ENCODE measurements at regions not wholly inside any gene's neighbourhood (a gene's known extent, or its start where the extent isn't known, plus 50 kb on each side); places are given as distances from the start of the nearest gene placed in this dataset.

DNA sequence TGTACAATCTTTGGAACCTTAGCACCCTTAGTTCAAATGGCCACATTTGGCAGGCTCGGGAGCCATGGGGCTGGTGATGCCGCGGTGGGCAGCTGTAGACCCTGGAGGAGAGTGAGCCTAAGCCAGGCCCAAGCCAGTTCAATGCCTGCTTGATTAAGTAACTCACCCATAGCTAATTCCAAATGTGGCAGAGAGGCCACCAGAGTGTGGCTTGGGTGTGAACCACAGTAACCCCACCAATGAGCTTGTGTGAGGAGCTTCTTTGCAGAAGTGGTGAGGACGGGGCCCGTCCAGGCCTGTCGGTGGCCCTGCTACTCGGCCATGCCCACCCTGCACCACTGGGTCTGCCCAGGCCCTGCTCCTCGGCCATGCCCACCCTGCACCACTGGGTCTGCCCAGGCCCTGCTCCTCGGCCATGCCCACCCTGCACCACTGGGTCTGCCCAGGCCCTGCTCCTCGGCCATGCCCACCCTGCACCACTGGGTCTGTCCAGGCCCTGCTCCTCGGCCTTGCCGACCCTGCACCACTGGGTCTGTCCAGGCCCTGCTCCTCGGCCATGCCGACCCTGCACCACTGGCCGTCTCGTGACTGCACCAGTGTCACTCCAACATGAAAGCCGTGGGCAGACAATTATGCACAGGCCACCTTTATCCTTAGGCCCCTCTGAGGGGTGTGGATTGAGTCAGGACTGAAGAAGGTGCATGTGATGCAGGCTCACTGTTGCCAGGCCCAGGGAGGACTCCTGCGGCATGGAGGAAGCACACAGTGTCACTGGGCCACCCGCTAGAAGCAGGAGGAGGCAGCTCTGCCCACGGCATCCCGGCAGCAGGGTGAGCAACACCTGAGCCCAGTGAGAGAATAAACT lies 75.4 kb downstream of the MRPL36 start (continued):
- TF ChIP-seq ZNF563 (CRISPR knock-in tag; IDR thresholded peaks at IDR 0.05), result no peak
- no peak for TF ChIP-seq GABPA (IDR thresholded peaks at IDR 0.05; ENCODE audit: low read depth, low read length)
- TF ChIP-seq GABPA (CRISPR knock-in tag; IDR thresholded peaks at IDR 0.05; ENCODE audit: low read depth), result no peak
- no peak for TF ChIP-seq ZNF773 (CRISPR knock-in tag; IDR thresholded peaks at IDR 0.05; ENCODE audit: borderline replicate concordance)
- TF ChIP-seq ZNF276 (CRISPR knock-in tag; IDR thresholded peaks at IDR 0.05; ENCODE audit: low read depth), result no peak
- TF ChIP-seq ZFP82 (CRISPR knock-in tag; IDR thresholded peaks at IDR 0.05; ENCODE audit: borderline replicate concordance), result no peak

DNA sequence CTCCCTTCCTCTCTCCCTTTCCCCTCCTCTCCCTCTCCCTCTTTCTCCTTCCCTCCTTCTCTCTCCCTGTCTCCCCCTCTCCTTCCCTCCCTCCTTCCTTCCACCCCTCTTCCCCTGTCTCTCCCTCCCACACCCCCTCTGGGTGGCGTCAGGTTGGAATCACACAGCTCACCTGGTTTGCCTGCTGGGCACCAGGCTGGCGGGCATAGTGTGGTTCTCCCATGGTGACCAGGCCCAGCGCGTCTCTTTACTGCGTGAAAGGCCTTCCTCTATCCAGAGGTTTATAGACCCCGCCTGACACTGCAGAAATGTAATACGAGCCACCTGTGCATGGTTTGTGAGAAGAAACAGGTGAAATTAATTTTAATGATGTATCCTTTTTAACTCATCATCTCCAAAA lies 76.2 kb downstream of the MRPL36 start:
- H3K4me2 ChIP-seq (ENCODE audit: low read depth, low read length), result no peak overlapping the region
- intact Hi-C loops (cut with micrococcal nuclease; ENCODE audit: unreplicated experiment), result no loop called here
- H2AFZ ChIP-seq (ENCODE audit: low read length), result no peak overlapping the region
- in situ Hi-C loops (cut with HindIII; ENCODE audit: extremely low pct_ligation_motif_present, low pct_unique_long_range_greater_than_20kb), result no loop called here
- H3K4me1 ChIP-seq (ENCODE audit: insufficient read depth, low read length), result no peaks in the 10 kb centered on the region
- H3K27ac ChIP-seq (ENCODE audit: extremely low read length, insufficient read depth, low read length), result no peak overlapping the region
- H3K9ac ChIP-seq (ENCODE audit: insufficient read depth, low read depth, low read length), result no peak overlapping the region
- no peaks in the 10 kb centered on the region for H4K20me1 ChIP-seq (ENCODE audit: insufficient read depth, low read length)
- FAIRE-seq, result no peak
- no peaks in the 10 kb centered on the region for H3K36me3 ChIP-seq (replicated peaks in 1 of 2; ENCODE audit: control insufficient read depth in 1 of 2, insufficient read depth in 2 of 2, low read length in 2 of 2)
- H3K9me3 ChIP-seq (ENCODE audit: low read length), result peaks cover 11% of the 10 kb centered on the region
- no TSS peak for BruUV-seq (replicated peaks)
- POLR2A ChIA-PET, result no interaction called here
- WGBS (ENCODE audit: low lambda C conversion rate), result 58% methylated on average over 7 of the region's 7 CpGs
- peaks cover 10 to 56% of the 10 kb centered on the region in 2 experiments for H3K27me3 ChIP-seq (ENCODE audit: control insufficient read depth in 1 of 2, insufficient read depth in 2 of 2, low read length in 2 of 2)
- no peak for DNase-seq (ENCODE audit: low spot score)
- H3K4me3 ChIP-seq (replicated peaks in 1 of 3; ENCODE audit: insufficient read depth in 1 of 3, low read depth in 2 of 3, low read length in 3 of 3), result no peak overlapping the region
- H3K79me2 ChIP-seq (ENCODE audit: insufficient read depth, low read length), result no peaks in the 10 kb centered on the region
- CTCF ChIA-PET (ENCODE audit: low intra/inter-chr PET ratio, low total read pairs), result no interaction called here
- ATAC-seq, result no peak
- TF ChIP-seq HDAC6 (IDR thresholded peaks at IDR 0.05; ENCODE audit: low read depth, low read length), result no peak
- no peak for TF ChIP-seq ZZZ3 (CRISPR knock-in tag; IDR thresholded peaks at IDR 0.05; ENCODE audit: borderline replicate concordance)
- TF ChIP-seq TBL1XR1 (IDR thresholded peaks at IDR 0.05; ENCODE audit: borderline replicate concordance, low read length, partially characterized antibody), result no peak
- no peak for TF ChIP-seq FOXK1 (CRISPR knock-in tag; IDR thresholded peaks at IDR 0.05; ENCODE audit: borderline replicate concordance, low read depth)
- TF ChIP-seq, protein P1, sequence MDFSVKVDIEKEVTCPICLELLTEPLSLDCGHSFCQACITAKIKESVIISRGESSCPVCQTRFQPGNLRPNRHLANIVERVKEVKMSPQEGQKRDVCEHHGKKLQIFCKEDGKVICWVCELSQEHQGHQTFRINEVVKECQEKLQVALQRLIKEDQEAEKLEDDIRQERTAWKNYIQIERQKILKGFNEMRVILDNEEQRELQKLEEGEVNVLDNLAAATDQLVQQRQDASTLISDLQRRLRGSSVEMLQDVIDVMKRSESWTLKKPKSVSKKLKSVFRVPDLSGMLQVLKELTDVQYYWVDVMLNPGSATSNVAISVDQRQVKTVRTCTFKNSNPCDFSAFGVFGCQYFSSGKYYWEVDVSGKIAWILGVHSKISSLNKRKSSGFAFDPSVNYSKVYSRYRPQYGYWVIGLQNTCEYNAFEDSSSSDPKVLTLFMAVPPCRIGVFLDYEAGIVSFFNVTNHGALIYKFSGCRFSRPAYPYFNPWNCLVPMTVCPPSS (IDR thresholded peaks at IDR 0.05), result no peak
- TF ChIP-seq XRCC5 (optimal IDR thresholded peaks at IDR 0.05; ENCODE audit: low read length), result no peak
- no peak for TF ChIP-seq RNF219 (CRISPR knock-in tag; IDR thresholded peaks at IDR 0.05)
- TF ChIP-seq ZNF292 (CRISPR knock-in tag; IDR thresholded peaks at IDR 0.05; ENCODE audit: borderline replicate concordance, low read depth), result no peak
- no peak for TF ChIP-seq ZSCAN9 (CRISPR knock-in tag; IDR thresholded peaks at IDR 0.05; ENCODE audit: borderline replicate concordance)
- TF ChIP-seq ZNF296 (CRISPR knock-in tag; conservative IDR thresholded peaks at IDR 0.05), result no peak

All from HepG2 (cell line).